ENCODE measurements at regions not wholly inside any gene's neighbourhood (a gene's known extent, or its start where the extent isn't known, plus 50 kb on each side); places are given as distances from the start of the nearest gene placed in this dataset.

GRCh38 chr2:23127465-23127864 is 257.5 kb upstream of the KLHL29 start:
- Mint-ChIP-seq H3K4me1 (no peaks in the 10 kb centered on the region), H3K36me3 (ENCODE audit: low read depth) (no peaks in the 10 kb centered on the region), H3K27me3 (peaks cover 15% of the 10 kb centered on the region), H3K4me3 (no peak overlapping the region), H3K27ac (no peak overlapping the region)
- no peak for DNase-seq
- no peaks in the 10 kb centered on the region for H3K9me3 ChIP-seq (ENCODE audit: control insufficient read depth, low read length, poor library complexity, severe bottlenecking)
- ATAC-seq: no peak

- H3K4me1 Mint-ChIP-seq: no peaks in the 10 kb centered on the region
- no peak overlapping the region for H3K4me3 Mint-ChIP-seq
- DNase-seq (no peak), ATAC-seq (no peak)
- peaks cover 26% of the 10 kb centered on the region for H3K27me3 Mint-ChIP-seq
- no peaks in the 10 kb centered on the region for H3K9me3 ChIP-seq (ENCODE audit: control insufficient read depth, low read length, poor library complexity, severe bottlenecking)
- H3K27ac Mint-ChIP-seq: no peak overlapping the region
- no peaks in the 10 kb centered on the region for H3K36me3 Mint-ChIP-seq (ENCODE audit: low read depth)
Observed at GRCh38 chr2:23128684-23129292, 256.2 kb upstream of the KLHL29 start.

GRCh38 chr2:23131066-23131575 is 253.9 kb upstream of the KLHL29 start:
- no peaks in the 10 kb centered on the region for H3K4me1 Mint-ChIP-seq
- H3K4me3 Mint-ChIP-seq: no peak overlapping the region
- H3K36me3 Mint-ChIP-seq (ENCODE audit: low read depth): no peaks in the 10 kb centered on the region
- DNase-seq (no peak), ATAC-seq (no peak)
- no peaks in the 10 kb centered on the region for H3K9me3 ChIP-seq (ENCODE audit: control insufficient read depth, low read length, poor library complexity, severe bottlenecking)
- peaks cover 50% of the 10 kb centered on the region for H3K27me3 Mint-ChIP-seq
- no peak overlapping the region for H3K27ac Mint-ChIP-seq

GRCh38 chr2:23132000-23132399 is 253.0 kb upstream of the KLHL29 start:
- ATAC-seq: no peak
- H3K4me1 Mint-ChIP-seq: no peaks in the 10 kb centered on the region
- no peaks in the 10 kb centered on the region for H3K36me3 Mint-ChIP-seq (ENCODE audit: low read depth)
- no peaks in the 10 kb centered on the region for H3K9me3 ChIP-seq (ENCODE audit: control insufficient read depth, low read length, poor library complexity, severe bottlenecking)
- H3K27me3 Mint-ChIP-seq: peaks cover 51% of the 10 kb centered on the region
- DNase-seq: no peak
- no peak overlapping the region for H3K27ac Mint-ChIP-seq
- H3K4me3 Mint-ChIP-seq: no peak overlapping the region

GRCh38 chr2:23132823-23133595 is 252.0 kb upstream of the KLHL29 start:
- ATAC-seq (no peak), DNase-seq (no peak)
- Mint-ChIP-seq H3K4me1 (no peaks in the 10 kb centered on the region), H3K27ac (no peak overlapping the region), H3K27me3 (peaks cover 51% of the 10 kb centered on the region), H3K4me3 (no peak overlapping the region), H3K36me3 (ENCODE audit: low read depth) (no peaks in the 10 kb centered on the region)
- H3K9me3 ChIP-seq (ENCODE audit: control insufficient read depth, low read length, poor library complexity, severe bottlenecking): no peaks in the 10 kb centered on the region

- no peaks in the 10 kb centered on the region for H3K4me1 Mint-ChIP-seq
- H3K27me3 Mint-ChIP-seq: peaks cover 49% of the 10 kb centered on the region
Observed at GRCh38 chr2:23134726-23135125, 250.3 kb upstream of the KLHL29 start.

GRCh38 chr2:23135481-23136100 is 249.4 kb upstream of the KLHL29 start:
- Mint-ChIP-seq H3K27ac (no peak overlapping the region), H3K36me3 (ENCODE audit: low read depth) (no peaks in the 10 kb centered on the region), H3K27me3 (peaks cover 45% of the 10 kb centered on the region), H3K4me3 (no peak overlapping the region), H3K4me1 (no peaks in the 10 kb centered on the region)
- no peaks in the 10 kb centered on the region for H3K9me3 ChIP-seq (ENCODE audit: control insufficient read depth, low read length, poor library complexity, severe bottlenecking)
- ATAC-seq (no peak), DNase-seq (no peak)

More at GRCh38 chr2:23134726-23135125, 250.3 kb upstream of the KLHL29 start:
- H3K4me3 Mint-ChIP-seq: no peak overlapping the region
- no peaks in the 10 kb centered on the region for H3K9me3 ChIP-seq (ENCODE audit: control insufficient read depth, low read length, poor library complexity, severe bottlenecking)
- DNase-seq (no peak), ATAC-seq (no peak)
- no peak overlapping the region for H3K27ac Mint-ChIP-seq
- no peaks in the 10 kb centered on the region for H3K36me3 Mint-ChIP-seq (ENCODE audit: low read depth)

GRCh38 chr2:23137166-23137565 is 247.8 kb upstream of the KLHL29 start:
- no peak for DNase-seq
- ATAC-seq: no peak
- no peak overlapping the region for H3K27ac Mint-ChIP-seq
- peaks cover 43% of the 10 kb centered on the region for H3K27me3 Mint-ChIP-seq
- no peaks in the 10 kb centered on the region for H3K36me3 Mint-ChIP-seq (ENCODE audit: low read depth)
- H3K9me3 ChIP-seq (ENCODE audit: control insufficient read depth, low read length, poor library complexity, severe bottlenecking): no peaks in the 10 kb centered on the region
- H3K4me1 Mint-ChIP-seq: no peaks in the 10 kb centered on the region
- H3K4me3 Mint-ChIP-seq: no peak overlapping the region

GRCh38 chr2:23138701-23139100 is 246.3 kb upstream of the KLHL29 start:
- Mint-ChIP-seq H3K36me3 (ENCODE audit: low read depth) (no peaks in the 10 kb centered on the region), H3K4me3 (no peak overlapping the region), H3K27me3 (peaks cover 40% of the 10 kb centered on the region), H3K27ac (no peak overlapping the region), H3K4me1 (no peaks in the 10 kb centered on the region)
- H3K9me3 ChIP-seq (ENCODE audit: control insufficient read depth, low read length, poor library complexity, severe bottlenecking): no peaks in the 10 kb centered on the region
- ATAC-seq: no peak
- no peak for DNase-seq

- H3K4me3 Mint-ChIP-seq: no peak overlapping the region
- no peaks in the 10 kb centered on the region for H3K36me3 Mint-ChIP-seq (ENCODE audit: low read depth)
- H3K9me3 ChIP-seq (ENCODE audit: control insufficient read depth, low read length, poor library complexity, severe bottlenecking): no peaks in the 10 kb centered on the region
- no peaks in the 10 kb centered on the region for H3K4me1 Mint-ChIP-seq
- H3K27me3 Mint-ChIP-seq: peaks cover 12% of the 10 kb centered on the region
- ATAC-seq: no peak
- no peak overlapping the region for H3K27ac Mint-ChIP-seq
- DNase-seq: no peak
Observed at GRCh38 chr2:23145460-23145859, 239.5 kb upstream of the KLHL29 start.

GRCh38 chr2:23146011-23146410 is 239.0 kb upstream of the KLHL29 start:
- DNase-seq: no peak
- Mint-ChIP-seq H3K4me1 (no peaks in the 10 kb centered on the region), H3K27me3 (peaks cover 12% of the 10 kb centered on the region), H3K4me3 (no peak overlapping the region), H3K27ac (no peak overlapping the region), H3K36me3 (ENCODE audit: low read depth) (no peaks in the 10 kb centered on the region)
- ATAC-seq: no peak
- H3K9me3 ChIP-seq (ENCODE audit: control insufficient read depth, low read length, poor library complexity, severe bottlenecking): no peaks in the 10 kb centered on the region

- no peaks in the 10 kb centered on the region for H3K4me1 Mint-ChIP-seq
- ATAC-seq (no peak), DNase-seq (no peak)
- H3K27me3 Mint-ChIP-seq: peaks cover 6% of the 10 kb centered on the region
- H3K4me3 Mint-ChIP-seq: no peak overlapping the region
- H3K9me3 ChIP-seq (ENCODE audit: control insufficient read depth, low read length, poor library complexity, severe bottlenecking): no peaks in the 10 kb centered on the region
- H3K36me3 Mint-ChIP-seq (ENCODE audit: low read depth): no peaks in the 10 kb centered on the region
- no peak overlapping the region for H3K27ac Mint-ChIP-seq
Observed at GRCh38 chr2:23148342-23148741, 236.6 kb upstream of the KLHL29 start.

- Mint-ChIP-seq H3K27ac (no peak overlapping the region), H3K4me1 (no peaks in the 10 kb centered on the region), H3K36me3 (ENCODE audit: low read depth) (no peaks in the 10 kb centered on the region), H3K27me3 (no peaks in the 10 kb centered on the region), H3K4me3 (no peak overlapping the region)
- no peaks in the 10 kb centered on the region for H3K9me3 ChIP-seq (ENCODE audit: control insufficient read depth, low read length, poor library complexity, severe bottlenecking)
- no peak for DNase-seq
- no peak for ATAC-seq
Observed at GRCh38 chr2:23149777-23150176, 235.2 kb upstream of the KLHL29 start.
